ENCODE measurements at regions not wholly inside any gene's neighbourhood (a gene's known extent, or its start where the extent isn't known, plus 50 kb on each side); places are given as distances from the start of the nearest gene placed in this dataset.

- no peak overlapping the region for H3K4me3 ChIP-seq
- no peaks in the 10 kb centered on the region for H3K4me1 ChIP-seq (ENCODE audit: insufficient read depth)
- no peak for TF ChIP-seq CTCF (IDR thresholded peaks at IDR 0.05)
- TF ChIP-seq POLR2A (IDR thresholded peaks at IDR 0.05), result no peak
- no peak for TF ChIP-seq EP300 (IDR thresholded peaks at IDR 0.05)
- H3K36me3 ChIP-seq, result no peaks in the 10 kb centered on the region
- no peaks in the 10 kb centered on the region for H3K9me3 ChIP-seq
- H3K27me3 ChIP-seq, result no peaks in the 10 kb centered on the region
- no peak overlapping the region for H3K27ac ChIP-seq
- intact Hi-C loops (cut with DNase I), result no loop called here
- DNase-seq, result no peak
These were observed 595.9 kb upstream of the AUTS2 start for GRCh38 chr7:69002416-69002815.

- Histone ChIP-seq H3K36me3 (no peaks in the 10 kb centered on the region), H3K27ac (no peak overlapping the region), H3K4me3 (no peak overlapping the region), H3K4me1 (ENCODE audit: insufficient read depth) (no peaks in the 10 kb centered on the region), H3K9me3 (no peaks in the 10 kb centered on the region), H3K27me3 (no peaks in the 10 kb centered on the region)
- TF ChIP-seq EP300 (IDR thresholded peaks at IDR 0.05) (no peak), CTCF (IDR thresholded peaks at IDR 0.05) (no peak), POLR2A (IDR thresholded peaks at IDR 0.05) (no peak)
- intact Hi-C loops (cut with DNase I), result no loop called here
- 95 to 99% (median 96%) methylated on average over 1 of the region's 1 CpG for WGBS, 3 donors
- no peak for DNase-seq
These were observed 586.1 kb upstream of the AUTS2 start for GRCh38 chr7:69012149-69012548.

- TF ChIP-seq EP300 (IDR thresholded peaks at IDR 0.05) (no peak), CTCF (IDR thresholded peaks at IDR 0.05) (no peak), POLR2A (IDR thresholded peaks at IDR 0.05) (no peak)
- 91 to 92% (median 92%) methylated on average over 3 of the region's 3 CpGs for WGBS, 3 donors
- H3K36me3 ChIP-seq, result no peaks in the 10 kb centered on the region
- H3K27me3 ChIP-seq, result no peaks in the 10 kb centered on the region
- no peak overlapping the region for H3K27ac ChIP-seq
- H3K9me3 ChIP-seq, result no peaks in the 10 kb centered on the region
- no peak for DNase-seq
- intact Hi-C loops (cut with DNase I), result no loop called here
- H3K4me3 ChIP-seq, result no peak overlapping the region
- H3K4me1 ChIP-seq (ENCODE audit: insufficient read depth), result no peaks in the 10 kb centered on the region
These were observed 581.1 kb upstream of the AUTS2 start for GRCh38 chr7:69017208-69017607.

- no peak for DNase-seq
These were observed 580.1 kb upstream of the AUTS2 start for GRCh38 chr7:69018200-69018599.

More at GRCh38 chr7:69018200-69018599, 580.1 kb upstream of the AUTS2 start:
- Histone ChIP-seq H3K36me3 (no peaks in the 10 kb centered on the region), H3K9me3 (no peaks in the 10 kb centered on the region), H3K4me1 (ENCODE audit: insufficient read depth) (no peaks in the 10 kb centered on the region), H3K4me3 (no peak overlapping the region), H3K27me3 (no peaks in the 10 kb centered on the region), H3K27ac (no peak overlapping the region)
- intact Hi-C loops (cut with DNase I), result no loop called here
- no peak for TF ChIP-seq CTCF (IDR thresholded peaks at IDR 0.05)
- WGBS, 3 donors, result 53 to 58% (median 54%) methylated on average over 3 of the region's 3 CpGs

Data from ovary (tissue), 7 donors.